ENCODE measurements at regions not wholly inside any gene's neighbourhood (a gene's known extent, or its start where the extent isn't known, plus 50 kb on each side); places are given as distances from the start of the nearest gene placed in this dataset.
A peak's percentile ranks its signal among the peaks of the same experiment; 100 is the strongest.

DNA sequence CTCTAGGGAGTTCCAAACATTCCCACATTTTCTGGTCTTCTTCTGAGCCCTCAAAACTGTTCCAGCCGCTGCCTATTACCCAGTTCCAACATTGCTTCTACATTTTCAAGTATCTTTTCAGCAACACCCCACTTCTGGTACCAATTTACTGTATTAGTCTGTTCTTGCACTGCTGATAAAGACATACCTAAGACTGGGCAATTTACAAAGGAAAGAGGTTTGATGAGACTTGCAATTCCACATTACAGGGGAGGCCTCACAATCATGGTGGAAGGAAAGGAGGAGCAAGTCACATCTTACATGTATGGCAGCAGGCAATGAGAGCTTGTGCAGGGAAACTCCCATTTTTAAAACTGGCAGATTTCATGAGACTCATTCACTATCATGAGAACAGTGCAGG, 629.1 kb upstream of the NR2F2 start:
- Histone ChIP-seq H3K27me3 (ENCODE audit: insufficient read depth, poor library complexity, severe bottlenecking) (no peaks in the 10 kb centered on the region), H3K9me3 (ENCODE audit: severe bottlenecking) (peaks cover 20% of the 10 kb centered on the region), H3K27ac (ENCODE audit: poor library complexity, severe bottlenecking) (no peak overlapping the region), H3K4me3 (ENCODE audit: severe bottlenecking) (no peak overlapping the region), H3K36me3 (ENCODE audit: low read depth) (no peaks in the 10 kb centered on the region), H3K4me1 (ENCODE audit: insufficient read depth, poor library complexity, severe bottlenecking) (no peaks in the 10 kb centered on the region)
- ATAC-seq (ENCODE audit: low read depth) (no peak), DNase-seq (ENCODE audit: low spot score) (no peak)
- TF ChIP-seq, protein P1, sequence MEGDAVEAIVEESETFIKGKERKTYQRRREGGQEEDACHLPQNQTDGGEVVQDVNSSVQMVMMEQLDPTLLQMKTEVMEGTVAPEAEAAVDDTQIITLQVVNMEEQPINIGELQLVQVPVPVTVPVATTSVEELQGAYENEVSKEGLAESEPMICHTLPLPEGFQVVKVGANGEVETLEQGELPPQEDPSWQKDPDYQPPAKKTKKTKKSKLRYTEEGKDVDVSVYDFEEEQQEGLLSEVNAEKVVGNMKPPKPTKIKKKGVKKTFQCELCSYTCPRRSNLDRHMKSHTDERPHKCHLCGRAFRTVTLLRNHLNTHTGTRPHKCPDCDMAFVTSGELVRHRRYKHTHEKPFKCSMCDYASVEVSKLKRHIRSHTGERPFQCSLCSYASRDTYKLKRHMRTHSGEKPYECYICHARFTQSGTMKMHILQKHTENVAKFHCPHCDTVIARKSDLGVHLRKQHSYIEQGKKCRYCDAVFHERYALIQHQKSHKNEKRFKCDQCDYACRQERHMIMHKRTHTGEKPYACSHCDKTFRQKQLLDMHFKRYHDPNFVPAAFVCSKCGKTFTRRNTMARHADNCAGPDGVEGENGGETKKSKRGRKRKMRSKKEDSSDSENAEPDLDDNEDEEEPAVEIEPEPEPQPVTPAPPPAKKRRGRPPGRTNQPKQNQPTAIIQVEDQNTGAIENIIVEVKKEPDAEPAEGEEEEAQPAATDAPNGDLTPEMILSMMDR (IDR thresholded peaks at IDR 0.05; ENCODE audit: poor library complexity, severe bottlenecking): no peak

DNA sequence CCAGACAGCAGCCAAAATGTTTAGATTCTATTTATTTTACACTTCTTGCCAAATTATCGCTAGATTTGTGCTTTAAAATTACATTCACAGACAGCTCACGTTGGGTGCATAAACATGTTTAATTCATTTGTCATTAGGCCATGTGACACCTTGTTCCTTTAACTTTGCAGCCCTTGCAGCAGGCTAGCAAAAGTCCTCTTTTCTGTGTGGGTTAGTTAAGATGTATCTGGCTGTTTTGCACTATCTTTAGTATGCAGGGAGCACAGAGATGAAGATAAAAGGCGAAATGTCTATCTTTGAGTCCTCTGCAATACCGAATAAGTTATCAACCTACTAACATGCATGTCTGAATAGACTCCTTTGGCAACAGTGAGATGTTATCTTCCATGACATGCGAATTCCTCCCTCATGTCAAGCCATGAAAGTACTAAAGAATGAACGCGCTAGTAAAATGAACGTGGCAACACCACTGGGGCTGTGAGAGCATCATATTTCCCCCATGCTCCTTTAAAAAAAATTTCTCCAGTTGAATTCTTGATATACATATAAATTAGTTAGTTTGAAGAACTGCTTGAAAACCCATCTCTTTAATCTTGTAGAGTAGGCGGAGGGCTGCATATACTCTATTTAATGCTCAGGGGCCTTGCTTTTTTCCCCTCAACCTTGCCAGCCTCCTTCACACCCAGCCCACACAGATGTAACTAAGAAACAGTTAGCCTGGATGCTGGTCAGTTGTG, 620.4 kb upstream of the NR2F2 start:
- no peak overlapping the region for H3K4me3 ChIP-seq (ENCODE audit: severe bottlenecking)
- H3K27ac ChIP-seq (ENCODE audit: poor library complexity, severe bottlenecking): no peak overlapping the region
- no peaks in the 10 kb centered on the region for H3K36me3 ChIP-seq (ENCODE audit: low read depth)
- H3K9me3 ChIP-seq (ENCODE audit: severe bottlenecking): no peaks in the 10 kb centered on the region
- H3K4me1 ChIP-seq (ENCODE audit: insufficient read depth, poor library complexity, severe bottlenecking): peaks cover 7% of the 10 kb centered on the region
- DNase-seq (ENCODE audit: low spot score) (no peak), ATAC-seq (ENCODE audit: low read depth) (no peak)
- H3K27me3 ChIP-seq (ENCODE audit: insufficient read depth, poor library complexity, severe bottlenecking): no peaks in the 10 kb centered on the region
- TF ChIP-seq, protein P1 (IDR thresholded peaks at IDR 0.05; ENCODE audit: poor library complexity, severe bottlenecking): no peak

DNA sequence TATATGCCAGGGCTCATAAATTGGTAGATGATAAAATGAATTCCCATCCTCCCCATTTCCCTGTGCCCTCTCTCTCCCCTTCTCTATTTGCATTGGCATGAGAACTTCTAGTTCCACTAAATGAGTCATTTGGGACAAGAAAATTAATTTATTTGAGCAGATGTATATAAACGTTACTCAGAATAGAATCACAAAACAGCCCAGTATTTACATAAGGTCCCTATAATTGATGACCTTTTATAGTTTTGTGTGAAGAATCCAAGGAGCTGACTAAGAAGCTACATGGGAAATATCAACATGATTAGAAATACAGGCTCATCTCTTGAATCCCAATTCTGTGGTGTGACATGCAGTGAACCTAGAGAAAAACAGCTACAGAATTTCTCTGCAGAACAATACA, 617.7 kb upstream of the NR2F2 start:
- DNase-seq (ENCODE audit: low spot score) (no peak), ATAC-seq (ENCODE audit: low read depth) (peak; percentile 79)
- TF ChIP-seq, protein P1 (IDR thresholded peaks at IDR 0.05; ENCODE audit: poor library complexity, severe bottlenecking): no peak
- Histone ChIP-seq H3K27ac (ENCODE audit: poor library complexity, severe bottlenecking) (no peak overlapping the region), H3K4me1 (ENCODE audit: insufficient read depth, poor library complexity, severe bottlenecking) (peaks cover 7% of the 10 kb centered on the region), H3K36me3 (ENCODE audit: low read depth) (no peaks in the 10 kb centered on the region), H3K9me3 (ENCODE audit: severe bottlenecking) (no peaks in the 10 kb centered on the region), H3K4me3 (ENCODE audit: severe bottlenecking) (no peak overlapping the region), H3K27me3 (ENCODE audit: insufficient read depth, poor library complexity, severe bottlenecking) (no peaks in the 10 kb centered on the region)

DNA sequence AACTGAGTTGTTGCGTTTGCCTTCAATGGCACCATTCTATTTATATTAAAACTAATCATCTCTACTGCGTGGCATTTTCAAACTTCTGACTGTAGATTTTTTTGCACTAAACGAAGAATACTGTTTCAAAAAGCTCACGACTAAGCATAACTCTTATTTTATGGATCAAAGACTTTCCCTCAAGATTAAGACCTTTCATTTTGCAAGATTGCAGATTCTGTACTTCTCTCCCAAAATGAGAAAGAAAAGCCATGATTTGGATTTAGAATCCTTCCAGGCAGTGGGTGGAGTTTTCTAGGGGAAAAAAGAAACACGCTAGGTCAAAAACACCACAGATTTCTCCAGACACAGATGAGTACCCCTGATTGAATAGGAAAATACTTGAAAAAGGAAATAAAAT, 617.2 kb upstream of the NR2F2 start:
- Histone ChIP-seq H3K9me3 (ENCODE audit: severe bottlenecking) (no peaks in the 10 kb centered on the region), H3K27ac (ENCODE audit: poor library complexity, severe bottlenecking) (no peak overlapping the region), H3K27me3 (ENCODE audit: insufficient read depth, poor library complexity, severe bottlenecking) (no peaks in the 10 kb centered on the region), H3K4me1 (ENCODE audit: insufficient read depth, poor library complexity, severe bottlenecking) (peaks cover 7% of the 10 kb centered on the region), H3K36me3 (ENCODE audit: low read depth) (no peaks in the 10 kb centered on the region), H3K4me3 (ENCODE audit: severe bottlenecking) (no peak overlapping the region)
- DNase-seq (ENCODE audit: low spot score) (no peak), ATAC-seq (ENCODE audit: low read depth) (no peak)
- TF ChIP-seq, protein P1 (IDR thresholded peaks at IDR 0.05; ENCODE audit: poor library complexity, severe bottlenecking): no peak
